Adrenal gland (tissue), 9 donors: ENCODE measurements at regions not wholly inside any gene's neighbourhood (a gene's known extent, or its start where the extent isn't known, plus 50 kb on each side); places are given as distances from the start of the nearest gene placed in this dataset.
"Not testable (repeated sequence)": the region's sequence is repeated elsewhere in the genome, so short reads cannot be mapped to it uniquely, and the experiment has no call there.

ENCODE experiments used
- DNase-seq, 7 donors: peaks; one replicate each; pipeline ENCODE4 v3.0.0-alpha.2; 2019 to 2020
- H3K27ac ChIP-seq, 5 donors: fragments of 200-600 bp; sonication (generic) in 4 of 5; 1 replicate in 3 of 5; 2 replicates in 2 of 5; pipeline versions ENCODE4 v1.5.1 to v1.8.0; 2016 to 2020; ENCODE audit warnings: mild to moderate bottlenecking in 1 of 5
- H3K27me3 ChIP-seq: fragments of 200-600 bp; 2 replicates; pipeline ENCODE4 v1.8.0; 2021
- H3K36me3 ChIP-seq, 2 donors: fragments of 200-600 bp; replicated peaks in 1 of 2; 1 replicate in 1 of 2; 2 replicates in 1 of 2; pipeline versions ENCODE4 v1.5.1 to v1.8.0; 2018 to 2022
- H3K4me1 ChIP-seq, 2 donors: fragments of 200-600 bp; replicated peaks in 1 of 2; 1 replicate in 1 of 2; 2 replicates in 1 of 2; pipeline versions ENCODE4 v1.5.1 to v1.8.0; 2018 to 2021
- H3K4me3 ChIP-seq, 4 donors: fragments of 200-600 bp; sonication (generic) in 3 of 4; one replicate each; pipeline ENCODE4 v1.5.1; 2016 to 2018
- H3K9me3 ChIP-seq, 3 donors: fragments of 200-600 bp; sonication (generic) in 1 of 3; replicated peaks in 1 of 3; 1 replicate in 2 of 3; 2 replicates in 1 of 3; pipeline versions ENCODE4 v1.5.1 to v1.8.0; 2016 to 2021
- POLR2A ChIP-seq, 2 donors: fragments of 450-650 bp; IDR thresholded peaks; one replicate each; pipeline ENCODE4 v1.6.1; 2017; ENCODE audit warnings: antibody characterized with exemption in 2 of 2, mild to moderate bottlenecking in 2 of 2, moderate library complexity in 1 of 2
- WGBS, 4 donors: extraction: QIAGEN DNeasy Blood & Tissue Kit in 2 of 4; methylation state at CpG; one replicate each; pipeline versions ENCODE4 v1.1.5 to v1.1.7; 2013 to 2017; 5-methylcytosine and 5-hydroxymethylcytosine counted together
- intact Hi-C, 2 donors: fragments of 100-400 bp; cut with DNase I; formaldehyde crosslinking; loops; one replicate each; pipeline versions ENCODE4 v1.14.1 to v1.15.0; 2022 to 2023
- TF ChIP-seq, protein P1 (sequence below), 6 experiments: fragments of 450-650 bp in 4 of 6; fragments of 200-600 bp in 2 of 6; sonication (generic) in 1 of 6; IDR thresholded peaks; 1 replicate in 5 of 6; 2 replicates in 1 of 6; pipeline versions ENCODE4 v1.5.1 to v1.8.0; 2016 to 2021; ENCODE audit warnings: antibody characterized with exemption in 6 of 6, mild to moderate bottlenecking in 2 of 6, moderate library complexity in 1 of 6
- donor health status: healthy with polysubstance abuse.
- donor health status: Bipolar disorder and iron deficiency.
- donor health status: DM: yes; HTN: yes; CAD: no.
- donor health status: DM: no; HTN: no; CAD: no.
- donor health status: DM: no; HTN: no; CAD: no.

DNA sequence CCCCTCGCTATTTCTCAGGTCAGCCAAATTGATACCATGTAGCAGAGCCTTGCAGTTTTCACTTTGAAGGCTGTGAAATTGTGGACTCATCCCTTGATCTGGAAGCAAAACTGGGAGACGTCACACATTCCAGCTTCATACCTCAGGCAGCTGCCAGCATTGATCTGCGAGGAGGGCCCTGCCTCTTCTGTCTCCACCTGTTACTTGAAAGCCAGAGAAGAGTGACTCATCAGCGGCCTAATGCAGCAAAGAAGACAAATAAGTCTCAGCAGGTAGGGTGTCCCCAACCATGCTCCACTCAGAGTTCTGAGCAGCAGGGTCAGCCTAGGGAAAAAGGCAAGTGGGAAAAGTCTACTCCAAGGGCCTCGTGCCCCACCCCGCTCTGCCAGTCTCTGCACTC lies 69.4 kb upstream of the BMP2 start:
- H3K27ac ChIP-seq = no peak overlapping the region
- no peaks in the 10 kb centered on the region for H3K27me3 ChIP-seq
- H3K9me3 ChIP-seq = no peaks in the 10 kb centered on the region
- H3K4me1 ChIP-seq = peaks cover 0 to 7% of the 10 kb centered on the region in 2 donors
- DNase-seq = no peak
- TF ChIP-seq, protein P1, sequence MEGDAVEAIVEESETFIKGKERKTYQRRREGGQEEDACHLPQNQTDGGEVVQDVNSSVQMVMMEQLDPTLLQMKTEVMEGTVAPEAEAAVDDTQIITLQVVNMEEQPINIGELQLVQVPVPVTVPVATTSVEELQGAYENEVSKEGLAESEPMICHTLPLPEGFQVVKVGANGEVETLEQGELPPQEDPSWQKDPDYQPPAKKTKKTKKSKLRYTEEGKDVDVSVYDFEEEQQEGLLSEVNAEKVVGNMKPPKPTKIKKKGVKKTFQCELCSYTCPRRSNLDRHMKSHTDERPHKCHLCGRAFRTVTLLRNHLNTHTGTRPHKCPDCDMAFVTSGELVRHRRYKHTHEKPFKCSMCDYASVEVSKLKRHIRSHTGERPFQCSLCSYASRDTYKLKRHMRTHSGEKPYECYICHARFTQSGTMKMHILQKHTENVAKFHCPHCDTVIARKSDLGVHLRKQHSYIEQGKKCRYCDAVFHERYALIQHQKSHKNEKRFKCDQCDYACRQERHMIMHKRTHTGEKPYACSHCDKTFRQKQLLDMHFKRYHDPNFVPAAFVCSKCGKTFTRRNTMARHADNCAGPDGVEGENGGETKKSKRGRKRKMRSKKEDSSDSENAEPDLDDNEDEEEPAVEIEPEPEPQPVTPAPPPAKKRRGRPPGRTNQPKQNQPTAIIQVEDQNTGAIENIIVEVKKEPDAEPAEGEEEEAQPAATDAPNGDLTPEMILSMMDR (IDR thresholded peaks at IDR 0.05) = no peak
- TF ChIP-seq POLR2A (IDR thresholded peaks at IDR 0.05) = no peak
- H3K36me3 ChIP-seq = no peaks in the 10 kb centered on the region
- no peak overlapping the region for H3K4me3 ChIP-seq
- WGBS, 4 donors = 89 to 95% (median 90%) methylated on average over 4 to 6 of the region's 6 CpGs
- intact Hi-C loops = no loop called here

DNA sequence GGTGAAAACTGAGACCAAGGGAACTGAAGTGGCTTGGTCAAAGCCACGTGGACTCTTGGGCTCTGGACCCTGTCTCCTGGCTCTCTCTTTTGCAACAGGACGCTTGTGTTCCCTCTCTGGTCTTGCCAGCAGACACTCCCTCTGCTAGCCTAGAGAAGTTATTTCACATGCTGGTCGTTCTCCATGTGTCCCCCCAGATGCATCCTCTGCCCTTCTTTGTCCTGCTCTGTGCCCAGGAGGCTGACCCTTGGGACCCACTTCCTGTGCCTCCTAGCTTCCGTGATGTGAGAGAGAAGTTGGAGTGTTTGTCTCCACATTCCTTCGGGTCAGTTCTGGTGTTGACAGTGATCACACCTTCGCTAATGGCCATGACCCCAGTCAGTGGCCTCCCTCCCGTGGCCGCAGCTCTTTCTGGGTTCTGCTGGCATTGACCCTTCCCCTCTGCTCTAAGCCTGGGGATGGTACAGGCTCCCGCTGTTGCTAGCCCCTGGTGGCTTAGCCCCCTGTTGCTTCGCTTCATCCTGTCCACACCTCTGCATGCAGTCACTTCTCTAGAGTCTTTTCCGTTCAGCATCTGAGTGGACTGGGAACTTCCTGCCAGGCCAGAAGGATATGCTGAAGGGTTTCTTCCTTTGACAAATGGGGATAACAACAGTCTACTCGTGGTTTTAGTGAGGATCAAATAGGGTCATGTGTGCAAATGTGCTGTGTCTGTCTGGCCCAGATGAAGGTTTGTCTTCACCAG lies 70.1 kb upstream of the BMP2 start:
- H3K27ac ChIP-seq = no peak overlapping the region
- TF ChIP-seq, protein P1 (IDR thresholded peaks at IDR 0.05) = no peak
- no peak for TF ChIP-seq POLR2A (IDR thresholded peaks at IDR 0.05)
- no peaks in the 10 kb centered on the region for H3K9me3 ChIP-seq
- no peaks in the 10 kb centered on the region for H3K27me3 ChIP-seq
- no peaks in the 10 kb centered on the region for H3K36me3 ChIP-seq
- intact Hi-C loops = no loop called here
- peaks cover 0 to 7% of the 10 kb centered on the region in 2 donors for H3K4me1 ChIP-seq
- WGBS, 4 donors = 67 to 77% (median 75%) methylated on average over 12 of the region's 12 CpGs
- DNase-seq = no peak
- H3K4me3 ChIP-seq = no peak overlapping the region

DNA sequence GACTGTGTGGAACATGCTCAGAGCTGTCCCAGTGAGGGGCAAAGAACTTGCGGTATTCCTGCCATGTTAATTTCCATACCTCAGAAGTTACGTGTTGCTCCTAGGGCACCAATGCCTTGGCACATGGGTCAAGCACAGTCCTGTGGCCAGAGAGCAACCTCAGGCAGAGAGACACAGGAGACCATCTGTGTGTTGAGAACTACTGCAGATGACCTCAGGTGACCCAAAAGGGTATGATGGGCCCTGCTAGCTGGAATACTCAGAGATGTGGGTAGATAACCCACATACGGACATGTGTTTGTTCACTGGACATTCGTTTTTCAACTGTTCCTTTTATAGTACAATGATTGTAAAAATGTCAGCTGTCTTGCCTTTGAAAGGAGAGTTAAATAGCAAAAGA lies 71.5 kb upstream of the BMP2 start:
- 82 to 89% (median 87%) methylated on average over 4 of the region's 4 CpGs for WGBS, 4 donors
- Histone ChIP-seq H3K27ac (no peak overlapping the region), H3K27me3 (no peaks in the 10 kb centered on the region), H3K36me3 (no peaks in the 10 kb centered on the region), H3K4me3 (no peak overlapping the region), H3K9me3 (no peaks in the 10 kb centered on the region), H3K4me1 (peaks cover 0 to 7% of the 10 kb centered on the region in 2 donors)
- DNase-seq = no peak
- TF ChIP-seq, protein P1 (IDR thresholded peaks at IDR 0.05) = no peak
- TF ChIP-seq POLR2A (IDR thresholded peaks at IDR 0.05) = no peak
- intact Hi-C loops = no loop called here

DNA sequence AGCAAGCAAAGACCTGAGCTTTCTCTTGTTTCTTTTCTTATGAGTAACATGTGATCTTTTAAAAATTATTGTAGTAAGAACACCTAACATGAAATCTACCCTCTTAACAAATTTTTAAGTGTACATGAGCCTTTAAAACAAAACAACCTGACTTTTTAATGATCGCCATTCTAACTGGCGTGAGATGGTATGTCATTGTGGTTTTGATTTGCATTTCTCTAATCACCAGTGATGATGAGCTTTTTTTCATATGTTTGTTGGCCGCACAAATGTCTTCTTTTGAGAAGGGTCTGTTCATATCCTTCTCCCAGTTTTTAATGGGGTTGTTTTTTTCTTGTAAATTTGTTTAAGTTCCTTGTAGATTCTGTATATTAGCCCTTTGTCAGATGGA lies 73.7 kb upstream of the BMP2 start:
- not testable (repeated sequence) for H3K9me3 ChIP-seq, H3K4me1 ChIP-seq
- WGBS, 4 donors = 70 to 94% (median 88%) methylated on average over 3 of the region's 3 CpGs

DNA sequence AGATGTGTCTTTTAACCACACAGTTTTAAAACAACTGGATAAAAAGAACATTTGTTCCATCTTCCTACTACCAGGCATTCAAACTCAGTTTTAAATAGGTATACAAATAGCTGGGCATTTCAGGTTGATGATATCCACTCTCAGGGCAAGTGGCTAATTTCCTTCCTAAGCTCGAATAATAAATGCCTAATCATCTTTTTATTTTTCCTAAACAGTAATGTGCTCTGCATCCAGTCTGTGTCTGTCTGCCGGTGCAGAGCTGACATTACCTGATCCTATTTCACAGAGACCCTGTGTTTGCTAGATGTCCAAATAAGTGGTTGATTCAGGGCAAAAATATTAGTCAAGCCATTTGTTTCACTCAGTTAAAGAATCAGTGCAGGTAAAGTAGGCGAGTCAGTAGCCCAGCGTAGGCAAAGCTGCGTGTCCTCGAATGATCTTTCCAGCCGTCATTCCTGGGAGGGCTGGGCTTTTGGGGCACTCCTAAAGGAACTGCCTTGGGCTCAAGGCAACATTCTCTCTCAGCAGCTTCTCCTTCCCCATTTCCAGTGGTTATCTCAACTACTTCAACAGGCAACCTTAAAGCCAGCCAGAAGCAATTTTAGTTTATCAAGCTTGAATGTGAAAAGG lies 74.2 kb upstream of the BMP2 start:
- no peaks in the 10 kb centered on the region for H3K36me3 ChIP-seq
- H3K4me1 ChIP-seq = no peaks in the 10 kb centered on the region
- no peaks in the 10 kb centered on the region for H3K27me3 ChIP-seq
- DNase-seq = no peak
- intact Hi-C loops = no loop called here
- no peak overlapping the region for H3K4me3 ChIP-seq
- no peak for TF ChIP-seq POLR2A (IDR thresholded peaks at IDR 0.05)
- TF ChIP-seq, protein P1 (IDR thresholded peaks at IDR 0.05) = no peak
- H3K27ac ChIP-seq = no peak overlapping the region
- 54 to 68% (median 63%) methylated on average over 7 of the region's 7 CpGs for WGBS, 4 donors
- H3K9me3 ChIP-seq = no peaks in the 10 kb centered on the region

More for the DNA sequence above, 73.7 kb upstream of the BMP2 start:
- H3K27ac ChIP-seq, H3K36me3 ChIP-seq, H3K4me3 ChIP-seq, intact Hi-C loops, H3K27me3 ChIP-seq, DNase-seq: not testable (repeated sequence)
